Thyroid gland (tissue), 4 donors: ENCODE measurements at regions not wholly inside any gene's neighbourhood (a gene's known extent, or its start where the extent isn't known, plus 50 kb on each side); places are given as distances from the start of the nearest gene placed in this dataset.

ENCODE experiments used
- POLR2A ChIP-seq, 2 donors: fragments of 450-650 bp; IDR thresholded peaks; one replicate each; pipeline ENCODE4 v1.6.1; 2017; ENCODE audit warnings: antibody characterized with exemption in 2 of 2, mild to moderate bottlenecking in 2 of 2, moderate library complexity in 1 of 2
- TF ChIP-seq, protein P1 (sequence below), 6 experiments: fragments of 200-600 bp in 3 of 6; fragments of 450-650 bp in 3 of 6; sonication (generic) in 3 of 6; IDR thresholded peaks; one replicate each; pipeline ENCODE4 v1.5.1; 2016 to 2019; ENCODE audit warnings: antibody characterized with exemption in 6 of 6, mild to moderate bottlenecking in 2 of 6, inconsistent platforms in 1 of 6, moderate library complexity in 1 of 6

GRCh38 chr2:120787822-120788700, 52.4 kb downstream of the GLI2 start:
- no peak for TF ChIP-seq POLR2A (IDR thresholded peaks at IDR 0.05)
- TF ChIP-seq, protein P1, sequence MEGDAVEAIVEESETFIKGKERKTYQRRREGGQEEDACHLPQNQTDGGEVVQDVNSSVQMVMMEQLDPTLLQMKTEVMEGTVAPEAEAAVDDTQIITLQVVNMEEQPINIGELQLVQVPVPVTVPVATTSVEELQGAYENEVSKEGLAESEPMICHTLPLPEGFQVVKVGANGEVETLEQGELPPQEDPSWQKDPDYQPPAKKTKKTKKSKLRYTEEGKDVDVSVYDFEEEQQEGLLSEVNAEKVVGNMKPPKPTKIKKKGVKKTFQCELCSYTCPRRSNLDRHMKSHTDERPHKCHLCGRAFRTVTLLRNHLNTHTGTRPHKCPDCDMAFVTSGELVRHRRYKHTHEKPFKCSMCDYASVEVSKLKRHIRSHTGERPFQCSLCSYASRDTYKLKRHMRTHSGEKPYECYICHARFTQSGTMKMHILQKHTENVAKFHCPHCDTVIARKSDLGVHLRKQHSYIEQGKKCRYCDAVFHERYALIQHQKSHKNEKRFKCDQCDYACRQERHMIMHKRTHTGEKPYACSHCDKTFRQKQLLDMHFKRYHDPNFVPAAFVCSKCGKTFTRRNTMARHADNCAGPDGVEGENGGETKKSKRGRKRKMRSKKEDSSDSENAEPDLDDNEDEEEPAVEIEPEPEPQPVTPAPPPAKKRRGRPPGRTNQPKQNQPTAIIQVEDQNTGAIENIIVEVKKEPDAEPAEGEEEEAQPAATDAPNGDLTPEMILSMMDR (IDR thresholded peaks at IDR 0.05): no peak
